DOHH2 (cell line): ENCODE measurements at regions not wholly inside any gene's neighbourhood (a gene's known extent, or its start where the extent isn't known, plus 50 kb on each side); places are given as distances from the start of the nearest gene placed in this dataset.
"Not testable (repeated sequence)": the region's sequence is repeated elsewhere in the genome, so short reads cannot be mapped to it uniquely, and the experiment has no call there.

Experiments
- H3F3A ChIP-seq: fragments of 200-600 bp; sonication (generic), shearing (Covaris generic); 2 replicates; pipeline ENCODE4 v1.6.0; 2016; ENCODE audit warnings: antibody characterized with exemption, mild to moderate bottlenecking; ENCODE audit not compliant: control insufficient read depth, insufficient read depth
- H3K27ac ChIP-seq: fragments of 200-600 bp; sonication (generic); 2 replicates; pipeline ENCODE4 v1.5.1; 2014; ENCODE audit warnings: low read depth, mild to moderate bottlenecking, low read length, moderate library complexity
- H3K27me3 ChIP-seq: fragments of 200-600 bp; sonication (generic); 2 replicates; pipeline ENCODE4 v1.6.1; 2014; ENCODE audit warnings: mild to moderate bottlenecking, low read length, mixed read lengths; ENCODE audit not compliant: control insufficient read depth
- H3K36me3 ChIP-seq: fragments of 200-600 bp; sonication (generic); 2 replicates; pipeline ENCODE4 v1.6.1; 2014; ENCODE audit warnings: mild to moderate bottlenecking, low read length, moderate library complexity, mixed read lengths; ENCODE audit not compliant: control insufficient read depth
- H3K4me1 ChIP-seq: fragments of 200-600 bp; sonication (generic); 2 replicates; pipeline ENCODE4 v1.6.1; 2014; ENCODE audit warnings: mild to moderate bottlenecking, low read length, mixed read lengths; ENCODE audit not compliant: control insufficient read depth
- H3K4me2 ChIP-seq: fragments of 200-600 bp; sonication (generic); 2 replicates; pipeline ENCODE4 v1.6.0; 2014; ENCODE audit warnings: mild to moderate bottlenecking, low read length, moderate library complexity
- H3K4me3 ChIP-seq: fragments of 200-600 bp; sonication (generic); 2 replicates; pipeline ENCODE4 v1.5.1; 2014; ENCODE audit warnings: mild to moderate bottlenecking, low read length, mixed read lengths
- H3K79me2 ChIP-seq: fragments of 200-600 bp; sonication (generic); 2 replicates; pipeline ENCODE4 v1.6.1; 2014; ENCODE audit warnings: mild to moderate bottlenecking, low read length, mixed read lengths; ENCODE audit not compliant: control insufficient read depth
- H3K9me2 ChIP-seq: fragments of 200-600 bp; sonication (generic); replicated peaks from 2 replicates; pipeline ENCODE4 v1.6.1; 2014; ENCODE audit warnings: mild to moderate bottlenecking, low read length, mixed read lengths; ENCODE audit not compliant: control insufficient read depth
- H3K9me3 ChIP-seq: fragments of 200-600 bp; sonication (generic); 2 replicates; pipeline ENCODE4 v1.6.1; 2014; ENCODE audit warnings: antibody characterized with exemption, low read length, mixed read lengths; ENCODE audit not compliant: control insufficient read depth, insufficient read depth
- H4K20me1 ChIP-seq: fragments of 200-600 bp; sonication (generic); 2 replicates; pipeline ENCODE4 v1.6.0; 2014; ENCODE audit warnings: low read depth, mild to moderate bottlenecking, antibody characterized with exemption, low read length, moderate library complexity; ENCODE audit not compliant: control insufficient read depth, insufficient read depth
- EZH2phosphoT487 ChIP-seq: fragments of 200-600 bp; sonication (generic); IDR thresholded peaks from 2 replicates; pipeline ENCODE4 v1.6.1; 2017; ENCODE audit warnings: borderline replicate concordance, mild to moderate bottlenecking, antibody characterized with exemption, low read length, moderate library complexity, mixed read lengths
- TF ChIP-seq, protein P1 (sequence below): fragments of 200-600 bp; sonication (generic); IDR thresholded peaks from one replicate; pipeline ENCODE4 v1.5.1; 2014; ENCODE audit warnings: antibody characterized with exemption, mild to moderate bottlenecking, low read depth, low read length; ENCODE audit not compliant: poor library complexity, severe bottlenecking

DNA sequence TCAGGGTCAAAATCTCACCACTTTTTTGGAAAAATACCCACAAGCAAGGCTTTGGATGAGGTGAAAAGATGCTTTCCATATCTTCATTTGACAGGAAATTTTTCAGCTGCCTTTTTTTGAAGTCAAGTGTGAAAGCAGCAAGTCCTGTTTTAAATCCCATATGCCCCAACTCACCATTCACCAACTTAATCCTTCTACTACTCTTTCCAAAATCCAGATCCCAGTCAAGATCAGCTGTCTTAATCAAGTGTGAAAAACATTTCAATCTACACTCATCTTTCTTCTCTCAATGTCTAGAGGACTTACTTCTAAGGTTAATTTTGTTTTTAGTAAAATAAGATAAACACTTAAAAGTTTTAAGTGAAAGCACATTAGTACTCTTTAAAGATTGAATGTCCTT is 128.4 kb upstream of the CEP126 start:
- Histone ChIP-seq H3K4me2 (no peak overlapping the region), H3K4me1 (no peaks in the 10 kb centered on the region)

DNA sequence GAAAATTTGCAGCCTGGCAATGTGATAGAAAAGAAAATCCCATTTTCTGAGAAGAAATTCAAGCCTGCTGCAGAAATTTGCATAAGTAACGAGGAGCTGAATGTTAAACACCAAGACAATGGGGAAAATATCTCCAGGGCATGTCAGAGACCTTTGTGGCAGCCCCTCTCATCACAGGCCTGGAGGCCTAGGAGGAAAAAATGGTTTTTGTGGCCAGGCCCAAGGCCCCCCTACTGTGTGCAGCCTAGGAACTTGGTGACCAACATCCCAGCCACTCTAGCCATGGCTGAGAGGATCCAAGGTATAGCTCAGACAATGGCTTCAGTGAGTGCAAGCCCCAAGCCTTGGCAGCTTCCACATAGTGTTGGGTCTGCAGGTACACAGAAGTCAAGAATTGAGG is 135.6 kb upstream of the CEP126 start:
- not testable (repeated sequence) for H3F3A ChIP-seq, H3K27me3 ChIP-seq

More for the DNA sequence above, 128.4 kb upstream of the CEP126 start:
- Histone ChIP-seq H3K79me2 (no peaks in the 10 kb centered on the region), H3K9me3 (no peaks in the 10 kb centered on the region), H3K36me3 (no peaks in the 10 kb centered on the region), H3K27ac (no peak overlapping the region), H3K9me2 (no peaks in the 10 kb centered on the region), H3K27me3 (no peaks in the 10 kb centered on the region), H4K20me1 (no peaks in the 10 kb centered on the region), H3K4me3 (no peak overlapping the region), H3F3A (no peaks in the 10 kb centered on the region)
- no peak for TF ChIP-seq EZH2phosphoT487
- TF ChIP-seq, protein P1, sequence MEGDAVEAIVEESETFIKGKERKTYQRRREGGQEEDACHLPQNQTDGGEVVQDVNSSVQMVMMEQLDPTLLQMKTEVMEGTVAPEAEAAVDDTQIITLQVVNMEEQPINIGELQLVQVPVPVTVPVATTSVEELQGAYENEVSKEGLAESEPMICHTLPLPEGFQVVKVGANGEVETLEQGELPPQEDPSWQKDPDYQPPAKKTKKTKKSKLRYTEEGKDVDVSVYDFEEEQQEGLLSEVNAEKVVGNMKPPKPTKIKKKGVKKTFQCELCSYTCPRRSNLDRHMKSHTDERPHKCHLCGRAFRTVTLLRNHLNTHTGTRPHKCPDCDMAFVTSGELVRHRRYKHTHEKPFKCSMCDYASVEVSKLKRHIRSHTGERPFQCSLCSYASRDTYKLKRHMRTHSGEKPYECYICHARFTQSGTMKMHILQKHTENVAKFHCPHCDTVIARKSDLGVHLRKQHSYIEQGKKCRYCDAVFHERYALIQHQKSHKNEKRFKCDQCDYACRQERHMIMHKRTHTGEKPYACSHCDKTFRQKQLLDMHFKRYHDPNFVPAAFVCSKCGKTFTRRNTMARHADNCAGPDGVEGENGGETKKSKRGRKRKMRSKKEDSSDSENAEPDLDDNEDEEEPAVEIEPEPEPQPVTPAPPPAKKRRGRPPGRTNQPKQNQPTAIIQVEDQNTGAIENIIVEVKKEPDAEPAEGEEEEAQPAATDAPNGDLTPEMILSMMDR, result no peak

DNA sequence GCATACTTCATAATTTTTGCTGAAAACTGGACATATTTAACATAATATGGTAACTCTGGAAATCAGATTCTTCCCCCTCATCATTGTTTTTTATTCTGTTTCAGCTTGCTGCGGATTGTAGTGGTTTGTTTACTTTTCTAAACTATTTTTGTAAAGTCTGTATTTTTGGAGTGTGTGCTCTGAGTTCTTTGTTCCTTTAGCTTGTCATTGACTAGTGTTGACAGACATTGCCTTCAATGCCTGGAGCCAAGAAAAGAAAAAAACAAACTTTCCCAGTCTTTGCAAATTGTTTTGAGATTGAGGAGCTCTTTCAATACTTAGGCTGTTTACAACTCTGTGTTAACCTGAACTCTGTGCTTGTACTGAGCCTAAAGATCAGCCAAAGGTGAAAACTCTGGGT is 137.3 kb upstream of the CEP126 start:
- Histone ChIP-seq H3K9me3 (peaks cover 3% of the 10 kb centered on the region; the same call in 1 of the 2 replicates), H3K27me3 (no peaks in the 10 kb centered on the region), H3K9me2 (no peaks in the 10 kb centered on the region), H3K4me2 (no peak overlapping the region), H3K4me3 (no peak overlapping the region), H3K4me1 (no peaks in the 10 kb centered on the region), H4K20me1 (no peaks in the 10 kb centered on the region), H3F3A (no peaks in the 10 kb centered on the region), H3K27ac (no peak overlapping the region), H3K36me3 (no peaks in the 10 kb centered on the region), H3K79me2 (no peaks in the 10 kb centered on the region)
- no peak for TF ChIP-seq EZH2phosphoT487

More for the DNA sequence above, 135.6 kb upstream of the CEP126 start:
- H4K20me1 ChIP-seq, H3K4me1 ChIP-seq, H3K4me3 ChIP-seq, H3K79me2 ChIP-seq, H3K36me3 ChIP-seq, H3K9me3 ChIP-seq, H3K4me2 ChIP-seq, H3K9me2 ChIP-seq, H3K27ac ChIP-seq: not testable (repeated sequence)

DNA sequence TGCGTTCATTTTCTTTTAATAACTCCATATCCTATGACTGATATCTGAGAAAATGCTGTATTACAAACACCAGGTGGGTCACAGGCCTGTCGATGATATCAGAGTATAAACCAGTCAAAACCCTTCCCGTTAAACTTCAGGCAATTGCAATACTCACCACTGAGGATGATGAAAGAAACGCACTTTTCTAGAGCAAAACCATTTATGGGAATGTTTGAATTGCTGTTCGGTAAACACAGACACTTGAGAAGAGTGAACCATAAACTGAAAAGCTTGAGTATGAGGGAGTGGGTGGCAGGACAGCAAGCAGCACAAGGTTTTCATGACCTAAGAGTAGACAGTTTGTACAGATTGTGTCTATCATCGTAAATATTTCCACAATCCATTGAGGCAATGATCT is 139.8 kb upstream of the CEP126 start:
- Histone ChIP-seq H3K27ac (no peak overlapping the region), H3K9me2 (no peaks in the 10 kb centered on the region), H4K20me1 (no peaks in the 10 kb centered on the region), H3F3A (no peaks in the 10 kb centered on the region), H3K9me3 (peaks cover 3% of the 10 kb centered on the region; the same call in 1 of the 2 replicates), H3K79me2 (no peaks in the 10 kb centered on the region), H3K4me1 (no peaks in the 10 kb centered on the region), H3K4me2 (no peak overlapping the region), H3K27me3 (no peaks in the 10 kb centered on the region), H3K36me3 (no peaks in the 10 kb centered on the region), H3K4me3 (no peak overlapping the region)
- no peak for TF ChIP-seq EZH2phosphoT487
- TF ChIP-seq, protein P1, result no peak
